Esophagus squamous epithelium (tissue), 5 donors: ENCODE measurements at regions not wholly inside any gene's neighbourhood (a gene's known extent, or its start where the extent isn't known, plus 50 kb on each side); places are given as distances from the start of the nearest gene placed in this dataset.

Experiments used
- DNase-seq: peaks from one replicate; lab custom pipeline; 2025; lab: John Stamatoyannopoulos, UW
- H3K27ac ChIP-seq, 4 donors: fragments of 200-600 bp; sonication (generic); one replicate each; pipeline ENCODE4 v1.5.1; 2016 to 2019; ENCODE audit warnings: mild to moderate bottlenecking in 1 of 4
- H3K27me3 ChIP-seq, 4 donors: fragments of 200-600 bp; sonication (generic); 1 replicate in 3 of 4; 2 replicates in 1 of 4; pipeline versions ENCODE4 v1.5.1 to v1.6.0; 2017 to 2021; ENCODE audit warnings: antibody characterized with exemption in 1 of 4
- H3K36me3 ChIP-seq, 3 donors: fragments of 200-600 bp; sonication (generic); one replicate each; pipeline ENCODE4 v1.5.1; 2016 to 2019
- H3K4me1 ChIP-seq, 3 donors: fragments of 200-600 bp; sonication (generic); one replicate each; pipeline ENCODE4 v1.5.1; 2017 to 2019
- H3K4me3 ChIP-seq, 4 donors: fragments of 200-600 bp; sonication (generic); 1 replicate in 3 of 4; 2 replicates in 1 of 4; pipeline ENCODE4 v1.5.1; 2016 to 2019; ENCODE audit warnings: mild to moderate bottlenecking in 2 of 4, moderate library complexity in 1 of 4
- H3K9me3 ChIP-seq, 3 donors: fragments of 200-600 bp; sonication (generic); one replicate each; pipeline ENCODE4 v1.5.1; 2016 to 2019
- CTCF ChIP-seq, 6 experiments: fragments of 450-650 bp in 4 of 6; fragments of 200-600 bp in 2 of 6; sonication (generic) in 2 of 6; IDR thresholded peaks; one replicate each; pipeline ENCODE4 v1.5.1; 2016 to 2019; ENCODE audit warnings: antibody characterized with exemption in 6 of 6, mild to moderate bottlenecking in 4 of 6, moderate library complexity in 4 of 6
- POLR2A ChIP-seq, 4 donors: fragments of 450-650 bp; IDR thresholded peaks; one replicate each; pipeline ENCODE4 v1.6.1; 2017; ENCODE audit warnings: antibody characterized with exemption in 4 of 4, mild to moderate bottlenecking in 4 of 4, moderate library complexity in 3 of 4
- WGBS, 2 donors: methylation state at CpG; one replicate each; pipeline ENCODE4 v1.1.5; 2018; 5-methylcytosine and 5-hydroxymethylcytosine counted together
- intact Hi-C: fragments of 100-400 bp; cut with DNase I; formaldehyde crosslinking; loops from one replicate; pipeline ENCODE4 v1.15.0; 2022
- donor health status: DM: yes; HTN: yes; CAD: no.

DNA sequence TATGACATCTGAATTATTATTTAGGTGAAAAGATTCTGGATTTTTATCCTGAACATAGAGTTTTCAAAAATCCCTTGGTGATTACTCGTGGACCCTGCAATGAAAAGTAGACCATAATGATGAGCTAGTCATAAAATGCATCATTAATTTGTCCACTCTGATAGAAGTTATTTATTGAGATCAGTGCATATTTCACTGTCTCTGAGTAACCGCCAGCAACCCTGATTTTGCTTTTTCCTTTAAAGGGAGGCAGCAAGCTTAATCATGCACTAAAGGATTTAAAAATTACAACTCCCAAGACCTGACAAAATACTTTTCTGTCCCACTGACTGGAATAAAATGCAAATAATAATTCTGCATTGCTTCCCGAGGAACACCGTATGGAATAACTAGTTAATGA lies 259.6 kb upstream of the DPPA4 start:
- H3K9me3 ChIP-seq, result peaks cover 0 to 2% (median 0%) of the 10 kb centered on the region in 3 donors
- no peak overlapping the region for H3K27ac ChIP-seq
- 58 to 62% methylated on average over 4 of the region's 4 CpGs for WGBS, 2 donors
- TF ChIP-seq CTCF (IDR thresholded peaks at IDR 0.05) (no peak), POLR2A (IDR thresholded peaks at IDR 0.05) (no peak)
- no peaks in the 10 kb centered on the region for H3K27me3 ChIP-seq
- no peaks in the 10 kb centered on the region for H3K4me1 ChIP-seq
- DNase-seq, result no peak
- no peak overlapping the region for H3K4me3 ChIP-seq
- intact Hi-C loops, result no loop called here
- no peaks in the 10 kb centered on the region for H3K36me3 ChIP-seq

DNA sequence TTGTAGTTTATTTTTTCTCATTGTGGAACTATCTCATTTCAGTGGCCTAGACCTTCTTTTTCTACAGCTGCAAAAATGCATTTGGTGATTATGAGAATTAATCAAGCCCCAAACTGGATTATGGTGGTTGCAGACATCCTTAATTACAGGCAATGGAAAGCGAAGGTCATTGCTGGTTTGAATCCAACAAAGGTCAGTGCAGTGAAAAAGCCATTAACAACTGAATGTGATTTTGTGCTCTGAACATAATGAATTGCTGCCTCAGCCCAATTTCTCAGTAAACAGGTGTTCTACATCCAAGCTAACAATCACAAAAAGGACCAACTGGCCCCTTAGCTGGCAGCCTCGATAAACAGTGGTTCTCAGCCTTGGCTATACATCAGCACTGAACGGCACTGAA lies 260.1 kb upstream of the DPPA4 start:
- Histone ChIP-seq H3K27me3 (no peaks in the 10 kb centered on the region), H3K4me3 (no peak overlapping the region), H3K9me3 (peaks cover 0 to 2% (median 0%) of the 10 kb centered on the region in 3 donors), H3K4me1 (no peaks in the 10 kb centered on the region), H3K27ac (no peak overlapping the region), H3K36me3 (no peaks in the 10 kb centered on the region)
- no peak for DNase-seq
- 38 to 53% methylated on average over 3 of the region's 3 CpGs for WGBS, 2 donors
- intact Hi-C loops, result no loop called here
- no peak for TF ChIP-seq CTCF (IDR thresholded peaks at IDR 0.05)
- TF ChIP-seq POLR2A (IDR thresholded peaks at IDR 0.05), result no peak

DNA sequence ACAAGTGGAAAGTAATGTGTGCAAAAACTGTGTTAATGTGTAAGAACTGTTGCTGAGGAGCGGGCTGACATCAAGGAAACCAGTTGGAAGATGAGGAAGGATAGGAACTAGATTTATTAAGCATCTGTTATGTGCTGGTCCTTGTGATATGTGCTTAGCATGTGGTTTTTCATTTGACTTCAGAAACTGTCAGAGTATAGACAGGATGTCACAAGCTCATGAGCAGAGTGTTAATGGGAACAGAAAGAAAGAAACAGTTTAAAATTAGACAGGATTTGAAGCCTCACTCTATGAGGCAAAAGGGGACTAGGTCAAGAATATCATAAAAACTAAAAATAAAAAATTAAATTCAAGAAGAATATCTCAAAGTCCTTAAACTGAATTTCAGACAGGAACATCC lies 270.6 kb upstream of the DPPA4 start:
- intact Hi-C loops, result no loop called here

GRCh38 chr3:109608574-109608973 lies 271.2 kb upstream of the DPPA4 start:
- no peak for DNase-seq

More for the DNA sequence above, 270.6 kb upstream of the DPPA4 start:
- H3K27me3 ChIP-seq, result no peaks in the 10 kb centered on the region
- H3K4me3 ChIP-seq, result no peak overlapping the region
- H3K36me3 ChIP-seq, result no peaks in the 10 kb centered on the region
- H3K4me1 ChIP-seq, result no peaks in the 10 kb centered on the region
- no peak overlapping the region for H3K27ac ChIP-seq
- no peak for DNase-seq
- WGBS, 2 donors, result 74 to 88% methylated on average over 1 of the region's 1 CpG
- H3K9me3 ChIP-seq, result no peaks in the 10 kb centered on the region
- TF ChIP-seq CTCF (IDR thresholded peaks at IDR 0.05), result no peak
- TF ChIP-seq POLR2A (IDR thresholded peaks at IDR 0.05), result no peak

DNA sequence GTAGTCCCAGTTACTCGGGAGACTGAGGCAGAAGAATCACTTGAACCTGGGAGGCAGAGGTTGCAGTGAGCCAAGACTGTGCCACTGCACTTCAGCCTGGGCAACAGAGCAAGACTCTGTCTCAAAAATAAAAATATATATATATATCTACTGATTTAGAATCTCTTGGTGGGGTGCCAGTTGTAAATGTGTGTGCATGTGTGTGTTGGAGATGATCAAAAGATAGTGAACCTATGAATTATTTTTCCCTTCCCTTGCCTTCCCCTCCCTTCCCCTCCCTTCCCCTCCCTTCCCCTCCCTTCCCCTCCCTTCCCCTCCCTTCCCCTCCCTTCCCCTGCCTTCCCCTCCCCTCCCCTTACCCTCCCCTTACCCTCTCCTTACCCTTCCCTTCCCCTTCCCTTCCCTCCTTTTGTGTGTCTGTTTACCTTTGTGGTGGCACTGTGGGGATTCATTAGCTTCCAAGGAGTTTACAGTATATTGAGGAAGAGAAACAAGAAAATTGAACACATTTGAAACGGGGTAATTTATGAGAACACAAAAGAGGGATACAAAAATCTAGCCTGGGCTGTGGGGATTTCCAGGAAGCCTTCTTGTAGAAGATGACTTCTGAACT lies 281.5 kb upstream of the DPPA4 start:
- whole genome bisulfite sequencing, 2 donors, result 49 to 56% methylated on average over 2 of the region's 2 CpGs
- Histone ChIP-seq H3K4me3 (no peak overlapping the region), H3K27ac (no peak overlapping the region), H3K9me3 (peaks cover 0 to 7% (median 0%) of the 10 kb centered on the region in 3 donors), H3K4me1 (no peaks in the 10 kb centered on the region), H3K27me3 (no peaks in the 10 kb centered on the region), H3K36me3 (no peaks in the 10 kb centered on the region)
- TF ChIP-seq CTCF (IDR thresholded peaks at IDR 0.05), result no peak
- no peak for TF ChIP-seq POLR2A (IDR thresholded peaks at IDR 0.05)
- intact Hi-C loops, result no loop called here
- no peak for DNase-seq

More at GRCh38 chr3:109608574-109608973, 271.2 kb upstream of the DPPA4 start:
- no peaks in the 10 kb centered on the region for H3K36me3 ChIP-seq
- TF ChIP-seq POLR2A (IDR thresholded peaks at IDR 0.05) (no peak), CTCF (IDR thresholded peaks at IDR 0.05) (no peak)
- H3K9me3 ChIP-seq, result no peaks in the 10 kb centered on the region
- H3K4me3 ChIP-seq, result no peak overlapping the region
- intact Hi-C loops, result no loop called here
- 64 to 71% methylated on average over 9 of the region's 9 CpGs for WGBS, 2 donors
- H3K27me3 ChIP-seq, result no peaks in the 10 kb centered on the region
- no peak overlapping the region for H3K27ac ChIP-seq
- H3K4me1 ChIP-seq, result no peaks in the 10 kb centered on the region
